GM21367 (cell line): ENCODE measurements at regions not wholly inside any gene's neighbourhood (a gene's known extent, or its start where the extent isn't known, plus 50 kb on each side); places are given as distances from the start of the nearest gene placed in this dataset.

Experiments
- ATAC-seq: cut with Tn5 transposase; IDR thresholded peaks from one replicate; pipeline ENCODE4 v1.9.1; 2021; ENCODE audit not compliant: unreplicated experiment

GRCh38 chr10:124266468-124267230 lies 152.1 kb downstream of the OAT start:
- no peak for ATAC-seq

DNA sequence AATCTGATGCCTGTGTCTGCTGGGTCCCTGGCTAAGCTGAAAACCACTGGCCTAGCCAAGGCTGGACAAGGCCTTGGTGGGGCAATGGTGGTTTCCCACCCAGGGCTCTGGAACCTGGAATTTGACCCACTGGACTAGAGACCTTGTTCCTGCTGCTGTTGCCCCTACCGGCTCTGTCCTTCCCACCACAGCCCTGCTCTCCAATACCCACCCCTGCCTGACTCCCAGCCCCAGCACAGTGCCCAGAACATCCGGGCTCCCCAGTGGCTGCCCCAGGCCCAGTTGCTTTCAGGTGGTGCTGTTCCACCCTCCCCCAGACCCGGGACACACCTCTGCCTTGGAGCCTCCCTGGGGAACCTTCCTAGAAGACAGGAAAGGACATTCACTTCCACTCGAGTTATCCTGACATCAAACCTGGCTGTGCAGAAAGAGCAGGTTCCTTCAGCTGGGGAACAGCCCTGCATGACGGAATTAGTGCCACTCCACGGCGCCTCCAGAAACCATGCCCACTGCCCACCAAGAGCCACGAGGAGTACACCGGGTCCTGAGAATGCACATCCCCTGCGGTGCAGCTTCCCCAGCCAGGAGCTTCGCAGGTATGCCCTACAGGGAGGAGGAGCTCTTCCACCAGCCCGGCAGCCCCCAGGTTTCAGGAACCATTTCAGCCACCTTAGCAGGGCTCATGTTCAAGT lies 152.8 kb downstream of the OAT start:
- no peak for ATAC-seq

DNA sequence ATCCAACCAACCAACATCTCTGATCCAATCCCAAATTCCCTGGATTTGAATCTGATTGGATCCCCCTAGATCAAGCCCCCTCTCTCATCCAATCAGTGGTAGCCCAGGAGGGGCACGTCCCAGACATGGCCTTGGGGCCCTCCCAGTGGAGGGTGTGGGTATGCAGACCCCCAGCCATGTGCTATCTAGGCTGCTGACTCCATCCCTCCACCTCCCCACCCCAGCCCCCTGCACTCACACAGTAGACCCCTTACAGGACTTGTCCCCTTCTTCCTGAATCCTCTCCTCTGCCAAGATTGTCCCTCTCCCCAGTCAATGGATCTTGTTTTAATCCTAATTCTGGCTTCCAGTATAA lies 153.4 kb downstream of the OAT start:
- ATAC-seq: no peak

DNA sequence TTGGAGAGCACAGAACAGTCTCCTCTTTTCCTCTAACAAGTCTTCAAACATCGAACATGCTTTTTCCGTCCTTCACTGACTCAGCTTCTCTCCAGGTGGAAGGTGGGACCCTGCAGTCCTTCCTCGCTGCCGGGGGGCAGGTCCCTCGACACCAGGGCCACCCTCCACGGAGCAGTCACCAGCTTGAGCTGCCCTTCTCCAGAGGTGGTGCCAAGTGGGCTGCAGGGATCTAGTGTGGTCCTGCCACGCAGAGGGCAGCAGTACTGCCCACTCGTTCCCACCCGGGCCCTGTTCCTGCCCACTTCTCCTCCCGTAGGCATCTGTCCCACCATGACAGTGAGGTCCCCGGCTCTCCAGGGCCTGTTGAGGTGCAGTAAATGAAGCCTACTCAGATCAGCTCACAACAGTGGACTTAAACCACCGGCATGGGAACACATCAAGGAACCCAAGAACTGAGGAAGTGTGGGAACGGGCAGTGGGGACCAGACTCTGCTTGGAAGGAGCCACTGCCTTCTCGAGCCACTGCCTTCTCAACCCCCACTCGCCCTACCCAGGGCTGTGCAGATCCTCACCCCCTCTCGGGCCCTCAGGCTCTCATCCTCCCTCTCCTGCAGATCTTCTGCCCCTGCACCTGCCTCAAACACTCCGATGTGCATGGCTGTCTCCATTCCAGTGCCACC lies 153.9 kb downstream of the OAT start:
- ATAC-seq: no peak

DNA sequence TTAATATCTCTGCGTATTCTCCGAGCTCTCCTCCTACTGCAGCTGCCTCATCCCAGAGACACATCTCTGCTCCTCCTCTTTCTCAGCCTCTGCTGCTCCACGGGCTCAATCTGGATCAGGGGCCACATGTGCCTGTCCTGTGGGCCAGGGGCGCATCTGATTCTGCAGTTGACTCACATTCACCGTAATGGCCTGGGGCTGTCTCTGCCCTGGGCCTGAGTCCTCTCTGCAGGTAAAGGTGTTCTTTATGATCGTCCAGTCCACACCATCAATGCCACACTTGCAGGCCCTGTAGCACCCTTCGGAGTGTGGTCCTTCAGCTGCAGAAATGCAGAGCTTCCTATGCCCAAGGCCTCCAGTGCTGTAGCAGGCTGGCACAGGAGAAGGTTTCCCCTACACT lies 154.5 kb downstream of the OAT start:
- ATAC-seq: no peak

DNA sequence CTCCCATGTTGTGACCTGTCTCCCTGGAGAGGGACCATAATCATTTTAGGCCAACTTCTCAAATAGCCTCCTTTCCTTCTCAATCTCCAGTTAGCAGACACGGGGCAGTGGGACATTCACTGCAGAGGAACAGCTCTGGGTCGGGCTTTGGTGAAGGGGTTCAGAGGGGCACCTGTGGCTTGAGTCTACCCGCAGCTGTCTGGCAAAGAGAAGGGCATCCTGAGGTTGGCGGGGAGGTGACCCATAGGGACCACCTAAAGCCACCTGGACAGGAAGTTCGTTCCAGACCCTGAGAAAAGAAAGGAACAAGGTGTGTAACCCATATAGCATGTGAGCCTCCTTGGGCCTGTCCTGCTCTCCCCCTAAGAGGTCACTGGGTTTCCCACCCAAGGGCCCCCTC lies 155.0 kb downstream of the OAT start:
- ATAC-seq: no peak

GRCh38 chr10:124262971-124263370 lies 155.8 kb downstream of the OAT start:
- no peak for ATAC-seq

GRCh38 chr10:124262234-124262865 lies 156.4 kb downstream of the OAT start:
- ATAC-seq: no peak

GRCh38 chr10:124259139-124259825 lies 159.4 kb downstream of the OAT start:
- no peak for ATAC-seq

DNA sequence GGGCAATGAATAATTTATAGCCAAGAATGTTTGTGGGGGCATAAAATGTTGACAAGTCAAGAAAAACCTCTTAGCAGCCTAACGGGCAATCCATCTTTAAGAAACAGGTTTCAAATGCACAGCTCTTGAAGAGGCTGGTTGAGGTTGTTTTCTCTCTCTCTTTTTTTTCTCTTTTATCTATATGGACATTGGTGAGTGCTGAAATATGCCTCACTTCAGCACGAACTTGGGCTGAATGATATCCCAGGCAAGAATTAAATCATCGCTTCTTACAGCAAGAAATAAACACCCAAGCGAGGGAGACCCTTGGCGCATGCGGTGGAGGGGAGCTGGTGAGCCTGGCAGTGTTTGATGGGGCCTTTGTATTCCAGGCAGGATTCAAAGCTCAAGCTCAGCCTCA lies 160.9 kb downstream of the OAT start:
- ATAC-seq: no peak

- no peak for ATAC-seq
Measured at GRCh38 chr10:124256151-124256550, 162.6 kb downstream of the OAT start.

GRCh38 chr10:124255556-124255955 lies 162.2 kb upstream of the CHST15 start:
- no peak for ATAC-seq

GRCh38 chr10:124254490-124254889 lies 161.1 kb upstream of the CHST15 start:
- ATAC-seq: no peak

- no peak for ATAC-seq
Measured at GRCh38 chr10:124253006-124253405, 159.6 kb upstream of the CHST15 start.

DNA sequence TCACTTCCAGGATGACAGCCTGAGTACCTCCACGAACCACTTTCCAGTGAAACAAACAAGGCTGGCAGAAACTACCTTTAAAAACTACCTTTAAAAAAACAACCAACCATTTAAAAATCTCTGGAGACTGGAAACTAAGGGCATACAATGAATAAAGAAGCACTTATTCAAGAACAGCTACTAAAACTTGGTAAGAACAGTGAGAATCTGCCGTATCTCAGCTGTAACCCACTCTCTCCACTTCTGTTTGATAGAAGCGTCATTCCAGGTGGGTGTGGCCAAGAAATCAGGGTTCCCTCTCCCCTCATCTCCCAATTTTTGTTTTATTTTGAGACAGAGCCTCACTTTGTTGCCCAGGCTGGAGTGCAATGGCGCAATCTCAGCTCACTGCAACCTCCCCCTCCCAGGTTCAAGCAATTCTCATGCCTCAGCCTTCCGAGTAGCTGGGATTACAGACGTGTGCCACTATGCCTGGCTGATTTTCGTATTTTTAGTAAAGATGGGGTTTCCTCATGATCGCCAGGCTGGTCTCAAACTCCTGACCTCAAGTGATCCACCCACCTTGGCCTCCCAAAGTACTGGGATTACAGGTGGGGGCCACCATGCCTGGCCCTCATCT lies 158.8 kb upstream of the CHST15 start:
- ATAC-seq: no peak

DNA sequence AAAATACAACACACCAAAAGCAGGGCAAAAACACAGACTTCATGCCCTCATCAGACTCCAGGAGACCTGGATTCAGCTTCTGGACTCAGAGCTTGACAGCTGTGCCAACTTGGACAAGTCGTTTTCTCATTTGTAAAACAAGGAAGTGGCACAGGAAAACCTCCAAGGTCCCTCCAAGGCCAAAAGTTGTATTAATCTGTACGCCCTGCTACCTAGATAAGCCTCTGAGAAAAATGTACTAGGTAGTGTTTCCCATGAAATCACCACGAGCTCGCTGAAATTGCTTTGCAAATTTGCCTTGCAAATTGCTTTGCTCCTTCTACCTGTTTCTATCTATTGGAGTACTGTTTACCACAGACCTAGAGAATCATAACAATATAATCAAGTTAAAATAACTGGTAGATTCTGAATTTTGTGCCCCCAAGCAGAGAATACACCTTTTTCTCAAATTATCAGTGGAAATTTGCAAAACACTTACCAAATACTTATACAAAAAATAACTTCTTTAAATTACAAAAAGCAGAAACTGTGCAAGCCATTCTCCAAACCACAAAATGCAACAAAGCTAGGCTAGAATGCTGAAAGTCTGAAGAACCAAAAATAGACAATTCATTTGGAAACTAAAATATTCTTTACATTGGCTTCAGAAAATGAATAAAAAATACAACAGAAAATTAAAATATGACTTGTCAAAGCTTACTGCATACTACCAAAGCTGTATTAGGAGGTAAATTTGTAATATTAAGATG lies 158.1 kb upstream of the CHST15 start:
- ATAC-seq: no peak

- no peak for ATAC-seq
Measured at GRCh38 chr10:124250506-124250905, 157.1 kb upstream of the CHST15 start.

DNA sequence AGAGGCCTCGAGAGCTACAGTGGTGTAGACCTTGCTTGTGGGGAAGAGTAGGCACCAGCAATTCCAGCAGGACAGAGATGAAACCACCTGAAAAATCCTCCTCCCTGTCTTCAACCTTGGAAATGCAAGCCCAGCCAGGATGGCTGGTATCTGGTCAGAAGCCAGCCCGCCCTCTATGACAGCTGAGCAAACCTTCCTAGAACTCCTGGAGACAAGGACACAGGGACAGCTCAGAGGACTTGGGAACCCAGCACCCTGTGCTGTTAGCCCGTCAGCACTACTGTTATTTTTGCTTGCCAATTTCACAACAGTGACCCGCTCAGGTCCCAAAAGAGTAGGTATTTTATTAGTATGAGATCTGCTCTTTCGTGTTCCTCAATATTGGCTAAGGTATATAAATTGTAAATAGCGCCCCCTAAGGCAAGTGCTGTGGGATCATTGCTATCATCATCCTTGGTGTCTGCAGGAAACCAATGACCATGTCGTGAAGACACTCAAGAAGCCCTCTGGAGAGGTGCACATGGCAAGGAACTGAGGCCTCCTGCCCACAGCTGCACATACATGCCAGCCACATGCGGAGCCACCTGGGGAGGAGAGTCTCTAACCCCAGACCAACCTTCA lies 156.5 kb upstream of the CHST15 start:
- ATAC-seq: no peak

- ATAC-seq: no peak
Measured at GRCh38 chr10:124249196-124249595, 155.8 kb upstream of the CHST15 start.
